SK-N-SH treated with all-trans-retinoic acid at 6 μM for 48 hours (cell line): ENCODE measurements at regions not wholly inside any gene's neighbourhood (a gene's known extent, or its start where the extent isn't known, plus 50 kb on each side); places are given as distances from the start of the nearest gene placed in this dataset.

ENCODE experiments used
- ATAC-seq: fragments of 200-7000 bp; cut with Tn5 transposase; 3 replicates; pipeline ENCODE4 v1.9.1; 2020; ENCODE audit warnings: mild to moderate bottlenecking, moderate library complexity
- ARNTL ChIP-seq: fragments of 450-650 bp; formaldehyde crosslinking; IDR thresholded peaks from 2 replicates; pipeline ENCODE4 v1.5.0; 2020; ENCODE audit warnings: low read depth, mild to moderate bottlenecking, moderate library complexity, borderline replicate concordance
- BACH2 ChIP-seq: fragments of 250-450 bp; sonication (Bioruptor Pico); IDR thresholded peaks from 2 replicates; pipeline ENCODE4 v1.9.0; 2021; ENCODE audit warnings: mild to moderate bottlenecking, borderline replicate concordance
- CREB5 ChIP-seq: fragments of 250-450 bp; sonication (Bioruptor Pico); IDR thresholded peaks from 2 replicates; pipeline ENCODE4 v1.5.1; 2020; ENCODE audit warnings: low read depth, mild to moderate bottlenecking, moderate library complexity
- CSRNP3 ChIP-seq: fragments of 250-450 bp; sonication (Bioruptor Pico); IDR thresholded peaks from 2 replicates; pipeline ENCODE4 v1.5.1; 2021; ENCODE audit warnings: mild to moderate bottlenecking, moderate library complexity
- ESRRG ChIP-seq: fragments of 250-450 bp; sonication (Bioruptor Pico); IDR thresholded peaks from 2 replicates; pipeline ENCODE4 v1.6.1; 2021; ENCODE audit warnings: mild to moderate bottlenecking
- GLIS3 ChIP-seq: fragments of 250-450 bp; sonication (Bioruptor Pico); IDR thresholded peaks from 2 replicates; pipeline ENCODE4 v1.5.0; 2020; ENCODE audit warnings: mild to moderate bottlenecking, moderate library complexity
- OSR1 ChIP-seq: fragments of 250-450 bp; sonication (Bioruptor Pico); IDR thresholded peaks from 2 replicates; pipeline ENCODE4 v1.8.0; 2022; ENCODE audit warnings: moderate library complexity, mild to moderate bottlenecking, inconsistent platforms
- PATZ1 ChIP-seq: fragments of 250-450 bp; sonication (Bioruptor Pico); IDR thresholded peaks from 2 replicates; pipeline ENCODE4 v1.8.0; 2020; ENCODE audit warnings: mild to moderate bottlenecking, moderate library complexity, borderline replicate concordance
- POU6F1 ChIP-seq: fragments of 250-450 bp; sonication (Bioruptor Pico); IDR thresholded peaks from 2 replicates; pipeline ENCODE4 v1.8.0; 2021; ENCODE audit warnings: low read depth, mild to moderate bottlenecking, moderate library complexity, borderline replicate concordance
- PPARA ChIP-seq: fragments of 250-450 bp; sonication (Bioruptor Pico); IDR thresholded peaks from 2 replicates; pipeline ENCODE4 v1.5.0; 2020; ENCODE audit warnings: mild to moderate bottlenecking, borderline replicate concordance
- RARB ChIP-seq: fragments of 250-450 bp; sonication (Bioruptor Pico); IDR thresholded peaks from 2 replicates; pipeline ENCODE4 v1.8.0; 2021; ENCODE audit warnings: mild to moderate bottlenecking, moderate library complexity
- SNAI2 ChIP-seq: fragments of 250-450 bp; sonication (Bioruptor Pico); IDR thresholded peaks from 2 replicates; pipeline ENCODE4 v1.5.0; 2020; ENCODE audit warnings: mild to moderate bottlenecking, moderate library complexity
- TCF4 ChIP-seq: fragments of 250-450 bp; sonication (Bioruptor Pico); IDR thresholded peaks from 2 replicates; pipeline ENCODE4 v1.8.0; 2021; ENCODE audit warnings: mild to moderate bottlenecking, moderate library complexity, borderline replicate concordance
- TOX ChIP-seq: fragments of 250-450 bp; sonication (Bioruptor Pico); IDR thresholded peaks from 2 replicates; pipeline ENCODE4 v1.8.0; 2021; ENCODE audit warnings: mild to moderate bottlenecking, moderate library complexity, borderline replicate concordance
- TSHZ2 ChIP-seq: fragments of 250-450 bp; sonication (Bioruptor Pico); IDR thresholded peaks from 2 replicates; pipeline ENCODE4 v1.5.0; 2020; ENCODE audit warnings: mild to moderate bottlenecking, moderate library complexity
- ZC3H10 ChIP-seq: fragments of 250-450 bp; sonication (Bioruptor Pico); IDR thresholded peaks from 2 replicates; pipeline ENCODE4 v1.5.1; 2021; ENCODE audit warnings: mild to moderate bottlenecking, moderate library complexity
- ZFP3 ChIP-seq: fragments of 250-450 bp; sonication (Bioruptor Pico); IDR thresholded peaks from 2 replicates; pipeline ENCODE4 v1.5.0; 2020; ENCODE audit warnings: mild to moderate bottlenecking, moderate library complexity
- ZNF565 ChIP-seq: fragments of 450-650 bp; formaldehyde crosslinking; conservative IDR thresholded peaks from 2 replicates; pipeline ENCODE4 v1.5.0; 2020; ENCODE audit warnings: low read depth, mild to moderate bottlenecking, moderate library complexity
- ZNF70 ChIP-seq: fragments of 450-650 bp; formaldehyde crosslinking; IDR thresholded peaks from 2 replicates; pipeline ENCODE4 v1.5.0; 2020; ENCODE audit warnings: mild to moderate bottlenecking, moderate library complexity
- ZNF8 ChIP-seq: fragments of 450-650 bp; formaldehyde crosslinking; IDR thresholded peaks from 2 replicates; pipeline ENCODE4 v1.5.0; 2020; ENCODE audit warnings: mild to moderate bottlenecking, moderate library complexity

- no peak for TF ChIP-seq TSHZ2 (CRISPR knock-in tag)
- TF ChIP-seq ZFP3: no peak
- no peak for TF ChIP-seq ESRRG
- no peak for TF ChIP-seq ZNF565 (CRISPR knock-in tag)
- no peak for TF ChIP-seq ZNF70
- no peak for TF ChIP-seq PPARA (CRISPR knock-in tag)
Observed at GRCh38 chr2:109712123-109712449, 82.0 kb upstream of the RGPD5 start (continued).

GRCh38 chr2:109712746-109713145 lies 81.4 kb upstream of the RGPD5 start:
- no peak for ATAC-seq

More at GRCh38 chr2:109712746-109713145, 81.4 kb upstream of the RGPD5 start:
- TF ChIP-seq GLIS3: no peak
- no peak for TF ChIP-seq POU6F1 (CRISPR knock-in tag)
- no peak for TF ChIP-seq TOX (CRISPR knock-in tag)
- no peak for TF ChIP-seq SNAI2 (CRISPR knock-in tag)
- TF ChIP-seq TCF4 (CRISPR knock-in tag): no peak
- TF ChIP-seq BACH2 (CRISPR knock-in tag): no peak
- TF ChIP-seq ZNF70: no peak
- TF ChIP-seq ZFP3: no peak
- no peak for TF ChIP-seq ARNTL (CRISPR knock-in tag)
- TF ChIP-seq ZNF565 (CRISPR knock-in tag): no peak
- no peak for TF ChIP-seq PATZ1 (CRISPR knock-in tag)
- TF ChIP-seq CSRNP3 (CRISPR knock-in tag): no peak
- TF ChIP-seq RARB (CRISPR knock-in tag): no peak
- TF ChIP-seq ZC3H10 (CRISPR knock-in tag): no peak
- no peak for TF ChIP-seq ZNF8 (CRISPR knock-in tag)
- no peak for TF ChIP-seq CREB5 (CRISPR knock-in tag)
- no peak for TF ChIP-seq OSR1 (CRISPR knock-in tag)
- TF ChIP-seq PPARA (CRISPR knock-in tag): no peak
